Karpas-422 (cell line): ENCODE measurements at regions not wholly inside any gene's neighbourhood (a gene's known extent, or its start where the extent isn't known, plus 50 kb on each side); places are given as distances from the start of the nearest gene placed in this dataset.
A peak's percentile ranks its signal among the peaks of the same experiment; 100 is the strongest.
"Not testable (repeated sequence)": the region's sequence is repeated elsewhere in the genome, so short reads cannot be mapped to it uniquely, and the experiment has no call there.

Experiments
- DNase-seq: peaks from one replicate; pipeline ENCODE4 v3.0.0-alpha.2; 2015
- H2AFZ ChIP-seq: fragments of 200-600 bp; sonication (generic); 2 replicates; pipeline ENCODE4 v1.6.1; 2014; ENCODE audit warnings: antibody characterized with exemption, low read length, mixed read lengths
- H3K27ac ChIP-seq: fragments of 200-600 bp; sonication (generic); 2 replicates; pipeline ENCODE4 v1.5.1; 2014; ENCODE audit warnings: mild to moderate bottlenecking, low read length, moderate library complexity
- H3K27me3 ChIP-seq: fragments of 200-600 bp; sonication (generic); 2 replicates; pipeline ENCODE4 v1.6.1; 2014; ENCODE audit warnings: low read length, mixed read lengths
- H3K36me3 ChIP-seq: fragments of 200-600 bp; sonication (generic); 2 replicates; pipeline ENCODE4 v1.6.1; 2014; ENCODE audit warnings: low read length, mixed read lengths; ENCODE audit not compliant: insufficient read depth
- H3K4me1 ChIP-seq: fragments of 200-600 bp; sonication (generic); 2 replicates; pipeline ENCODE4 v1.6.1; 2014; ENCODE audit warnings: mild to moderate bottlenecking, low read length, mixed read lengths
- H3K4me2 ChIP-seq: fragments of 200-600 bp; sonication (generic); 2 replicates; pipeline ENCODE4 v1.6.1; 2014; ENCODE audit warnings: low read length, low read depth, mild to moderate bottlenecking; ENCODE audit not compliant: poor library complexity, severe bottlenecking
- H3K4me3 ChIP-seq: fragments of 200-600 bp; sonication (generic); 2 replicates; pipeline ENCODE4 v1.5.1; 2014; ENCODE audit warnings: mild to moderate bottlenecking, antibody characterized with exemption, low read length, mixed read lengths
- H3K79me2 ChIP-seq: fragments of 200-600 bp; sonication (generic); 2 replicates; pipeline ENCODE4 v1.6.1; 2014; ENCODE audit warnings: mild to moderate bottlenecking, low read length, mixed read lengths
- H3K9ac ChIP-seq: fragments of 200-600 bp; sonication (generic); 2 replicates; pipeline ENCODE4 v1.6.0; 2014; ENCODE audit warnings: low read length
- H3K9me2 ChIP-seq: fragments of 200-600 bp; sonication (generic), shearing (Covaris generic); replicated peaks from 2 replicates; pipeline ENCODE4 v1.6.0; 2014; ENCODE audit warnings: mild to moderate bottlenecking, low read length, moderate library complexity; ENCODE audit not compliant: insufficient read depth
- H3K9me3 ChIP-seq: fragments of 300-700, 200-600 bp; sonication (generic); 2 replicates; pipeline ENCODE4 v1.6.1; 2014; ENCODE audit warnings: low read length, mixed read lengths
- H4K20me1 ChIP-seq: fragments of 200-600 bp; sonication (generic); 2 replicates; pipeline ENCODE4 v1.6.1; 2014; ENCODE audit warnings: mild to moderate bottlenecking, antibody characterized with exemption, low read length, low read depth; ENCODE audit not compliant: insufficient read depth

DNA sequence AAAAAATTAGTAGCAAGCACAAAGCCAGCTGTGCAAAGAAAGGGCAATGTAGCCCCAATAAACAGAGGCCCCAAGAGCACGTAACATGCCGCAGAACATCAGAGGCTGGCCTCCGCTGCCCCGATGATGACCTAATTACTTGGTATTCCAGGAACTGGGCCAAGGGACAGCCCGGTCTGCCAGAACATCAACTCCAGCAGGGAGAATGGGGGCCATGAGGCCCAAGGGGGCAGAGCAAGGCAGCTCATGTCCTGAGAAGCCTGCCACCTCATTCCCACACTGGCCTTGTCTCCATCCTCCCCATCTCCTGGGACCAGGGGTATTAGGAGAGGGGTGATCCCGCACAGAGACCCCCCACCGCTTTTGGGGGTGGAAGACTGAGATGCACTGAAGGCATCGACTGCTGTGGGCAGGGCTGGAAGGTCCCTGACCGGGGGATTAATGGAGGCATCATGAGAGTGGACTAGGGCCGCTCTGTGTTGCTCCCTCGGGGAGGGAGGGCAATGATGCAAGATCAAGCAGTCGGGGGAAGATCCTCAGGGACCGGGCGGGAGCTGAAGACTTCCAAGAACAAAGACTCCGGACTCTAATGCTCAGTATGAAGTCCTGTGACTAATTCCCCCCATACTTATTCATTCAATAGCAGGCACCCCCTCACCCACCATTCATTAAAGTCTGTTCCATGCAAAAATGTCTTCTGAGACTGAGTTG is 192.3 kb downstream of the BCL2L11 start:
- not testable (repeated sequence) for H3K4me1 ChIP-seq, H3K9me2 ChIP-seq, H3K79me2 ChIP-seq, H3K9me3 ChIP-seq, H2AFZ ChIP-seq, H3K27me3 ChIP-seq, H4K20me1 ChIP-seq, H3K27ac ChIP-seq, H3K36me3 ChIP-seq, H3K9ac ChIP-seq, H3K4me2 ChIP-seq, H3K4me3 ChIP-seq
- peak; percentile 12 for DNase-seq

DNA sequence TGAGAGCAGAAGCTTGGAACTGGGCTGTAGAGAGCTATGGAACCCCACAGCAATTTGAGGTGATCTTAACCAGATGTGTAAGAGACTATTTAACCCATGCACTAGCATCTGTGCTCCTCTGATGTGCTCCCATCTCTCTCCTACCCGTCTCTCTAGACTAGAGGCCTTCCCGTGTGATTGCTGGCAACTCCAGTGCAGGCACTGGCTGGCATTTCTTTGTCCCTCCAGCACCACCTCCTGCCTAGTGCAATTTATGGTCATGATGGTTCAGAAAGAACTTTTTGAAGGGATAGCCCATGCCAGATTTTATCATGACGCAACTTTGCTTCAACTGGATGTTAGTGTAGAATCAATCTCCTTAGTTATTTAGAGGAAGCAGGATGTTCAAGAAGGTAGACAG is 193.0 kb downstream of the BCL2L11 start:
- H3K27me3 ChIP-seq, H4K20me1 ChIP-seq, H3K9me3 ChIP-seq, H3K9me2 ChIP-seq, H3K9ac ChIP-seq, H3K27ac ChIP-seq, H2AFZ ChIP-seq, H3K36me3 ChIP-seq, H3K79me2 ChIP-seq, H3K4me2 ChIP-seq, H3K4me3 ChIP-seq, H3K4me1 ChIP-seq: not testable (repeated sequence)
- DNase-seq = peak; percentile 26

DNA sequence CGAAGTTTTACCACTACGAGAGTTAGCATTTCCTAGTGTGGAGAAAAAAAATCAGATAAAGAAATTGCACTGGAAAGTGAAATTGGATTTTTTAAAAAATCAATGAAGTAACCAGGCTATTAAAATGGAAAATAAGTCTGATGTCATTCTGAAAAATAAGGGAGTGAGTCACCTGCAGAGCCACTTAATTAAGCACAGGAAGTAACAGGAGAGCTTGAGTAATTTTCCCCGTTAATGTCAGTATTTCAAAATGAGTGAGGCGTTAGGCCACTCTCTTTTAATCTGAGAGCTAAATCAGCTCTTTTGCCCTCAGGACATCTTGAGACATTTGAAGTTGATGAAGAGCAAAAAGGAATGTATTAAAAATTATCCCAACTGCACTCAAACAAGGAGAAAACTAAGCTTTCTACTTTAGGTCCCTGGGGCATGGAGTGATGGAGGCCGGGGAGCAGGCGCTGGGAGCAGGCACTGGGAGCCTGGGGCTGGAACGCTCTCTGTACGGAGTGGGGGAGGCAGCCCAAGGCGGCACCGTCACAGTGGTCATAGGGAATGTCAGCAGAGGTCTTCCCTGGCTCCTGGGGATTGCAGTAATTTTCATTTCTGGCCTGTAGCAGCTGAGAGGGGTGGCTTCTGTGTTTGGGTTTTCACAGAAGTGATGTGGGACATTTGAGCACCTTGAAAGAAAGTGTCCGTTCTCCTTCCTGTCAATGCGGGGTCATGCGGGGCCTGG is 194.6 kb downstream of the BCL2L11 start:
- not testable (repeated sequence) for H4K20me1 ChIP-seq, H3K9ac ChIP-seq, H3K27ac ChIP-seq, H2AFZ ChIP-seq, H3K9me3 ChIP-seq, H3K4me3 ChIP-seq, H3K27me3 ChIP-seq, DNase-seq, H3K9me2 ChIP-seq, H3K4me1 ChIP-seq, H3K36me3 ChIP-seq, H3K4me2 ChIP-seq, H3K79me2 ChIP-seq

DNA sequence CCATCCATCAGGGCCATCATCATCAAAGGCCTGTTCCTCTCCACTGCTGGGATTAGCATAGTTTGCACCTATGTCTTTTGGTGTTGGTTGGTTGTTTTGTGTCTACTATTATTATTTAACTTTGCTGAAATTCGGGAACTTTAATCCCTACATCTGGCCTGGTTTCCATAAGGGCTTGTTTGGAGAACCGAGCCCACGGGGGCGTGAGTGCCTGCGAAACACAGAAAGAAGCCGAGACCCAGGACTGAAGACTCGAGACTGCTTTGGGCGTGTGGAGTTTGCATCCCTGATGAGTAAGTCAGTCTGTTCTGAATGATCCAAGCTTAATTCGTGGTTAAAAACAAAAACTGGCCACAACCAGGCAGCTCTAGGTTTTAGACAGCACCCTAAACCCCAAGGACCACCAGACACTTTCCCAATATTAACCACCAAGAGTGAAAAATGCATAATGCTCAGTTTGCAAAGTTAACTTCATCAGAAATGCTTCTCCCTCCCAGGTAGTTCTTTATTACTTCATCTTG is 195.6 kb downstream of the BCL2L11 start:
- H4K20me1 ChIP-seq, H2AFZ ChIP-seq, H3K4me3 ChIP-seq, H3K9me3 ChIP-seq, H3K79me2 ChIP-seq, H3K27ac ChIP-seq, H3K9me2 ChIP-seq, H3K4me1 ChIP-seq, DNase-seq, H3K9ac ChIP-seq, H3K36me3 ChIP-seq, H3K4me2 ChIP-seq, H3K27me3 ChIP-seq: not testable (repeated sequence)

DNA sequence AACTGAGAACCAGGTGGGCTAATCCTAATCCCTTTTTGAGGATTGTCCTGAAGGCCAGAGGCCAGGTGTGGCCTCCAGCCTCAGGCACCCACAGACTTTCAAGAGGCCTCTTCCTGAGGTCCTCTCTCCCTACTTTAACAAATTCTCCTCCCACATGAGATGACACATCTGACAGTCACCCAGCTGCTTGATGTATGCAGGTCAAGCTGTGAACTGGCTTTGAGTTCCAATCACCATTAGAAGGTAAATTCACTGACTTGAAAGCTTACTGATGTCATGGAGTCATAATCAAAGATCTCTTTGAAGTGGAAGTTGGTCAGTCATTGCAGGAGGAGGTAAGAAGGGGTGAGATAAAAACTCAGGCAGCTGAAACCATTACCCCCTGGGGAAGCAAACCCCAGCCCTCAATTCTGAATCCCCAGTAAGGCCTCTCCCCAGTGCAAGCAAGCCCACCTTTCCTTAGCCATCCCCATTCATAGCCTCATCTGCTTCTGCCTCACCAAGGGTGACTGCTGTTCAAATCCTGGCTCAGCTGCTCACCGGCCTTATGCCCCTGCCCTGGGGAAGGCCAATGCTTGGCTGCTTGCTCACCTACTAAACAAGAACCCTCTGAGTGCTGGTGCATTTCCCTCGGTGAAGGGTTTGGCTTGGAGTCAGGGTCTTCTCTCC is 196.3 kb downstream of the BCL2L11 start:
- not testable (repeated sequence) for H3K9ac ChIP-seq, H3K9me2 ChIP-seq, H3K79me2 ChIP-seq, H3K4me2 ChIP-seq, H4K20me1 ChIP-seq, H2AFZ ChIP-seq, H3K27ac ChIP-seq, H3K4me3 ChIP-seq, H3K36me3 ChIP-seq, H3K4me1 ChIP-seq, H3K27me3 ChIP-seq, H3K9me3 ChIP-seq
- DNase-seq = peak; percentile 21

DNA sequence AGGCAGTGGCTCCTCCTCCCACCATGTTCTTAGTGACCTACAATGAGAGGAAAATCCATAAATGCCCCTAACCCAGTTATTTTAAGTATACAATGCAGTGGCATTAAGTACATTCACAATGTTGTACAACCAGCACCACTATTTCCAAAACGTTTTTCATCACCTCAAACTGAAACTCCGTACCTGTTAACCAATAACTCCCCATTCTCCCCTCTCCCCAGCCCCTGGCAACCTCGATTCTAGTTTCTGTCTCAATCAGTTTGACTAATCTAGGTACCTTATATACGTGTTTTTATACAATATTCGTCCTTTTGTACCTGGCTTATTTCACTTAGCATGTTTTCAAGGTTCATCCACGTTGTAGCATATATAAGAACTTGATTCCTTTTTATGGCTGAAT is 198.8 kb downstream of the BCL2L11 start:
- H3K27me3 ChIP-seq, H2AFZ ChIP-seq, H3K9me2 ChIP-seq, H3K36me3 ChIP-seq, H3K27ac ChIP-seq, H3K4me3 ChIP-seq, H3K4me1 ChIP-seq, H3K9me3 ChIP-seq, H3K9ac ChIP-seq, H3K4me2 ChIP-seq, H4K20me1 ChIP-seq, H3K79me2 ChIP-seq, DNase-seq: not testable (repeated sequence)

DNA sequence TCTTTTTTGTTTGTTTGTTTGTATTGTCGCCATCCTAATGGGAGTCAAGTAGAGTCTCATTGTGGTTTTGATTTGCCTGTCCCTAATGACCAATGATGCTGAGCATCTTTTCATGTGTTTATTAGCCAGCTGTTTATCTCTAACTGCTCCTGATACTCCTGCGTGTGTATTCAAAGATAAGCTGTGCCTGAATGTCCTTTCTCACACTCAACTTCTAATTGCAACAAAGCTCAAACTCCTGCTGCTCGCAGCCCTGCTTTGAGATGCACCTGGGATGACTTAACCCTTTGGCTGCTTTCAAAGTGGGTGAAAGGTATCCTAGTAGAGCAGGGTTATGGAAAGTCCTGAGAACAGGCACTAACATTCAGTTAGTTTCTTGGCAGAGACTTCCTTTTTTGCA is 199.6 kb downstream of the BCL2L11 start:
- H3K9me3 ChIP-seq, H3K9me2 ChIP-seq, H3K27me3 ChIP-seq, H3K9ac ChIP-seq, H3K79me2 ChIP-seq, DNase-seq, H4K20me1 ChIP-seq, H3K36me3 ChIP-seq, H3K4me1 ChIP-seq, H3K4me2 ChIP-seq, H3K27ac ChIP-seq, H3K4me3 ChIP-seq, H2AFZ ChIP-seq: not testable (repeated sequence)

DNA sequence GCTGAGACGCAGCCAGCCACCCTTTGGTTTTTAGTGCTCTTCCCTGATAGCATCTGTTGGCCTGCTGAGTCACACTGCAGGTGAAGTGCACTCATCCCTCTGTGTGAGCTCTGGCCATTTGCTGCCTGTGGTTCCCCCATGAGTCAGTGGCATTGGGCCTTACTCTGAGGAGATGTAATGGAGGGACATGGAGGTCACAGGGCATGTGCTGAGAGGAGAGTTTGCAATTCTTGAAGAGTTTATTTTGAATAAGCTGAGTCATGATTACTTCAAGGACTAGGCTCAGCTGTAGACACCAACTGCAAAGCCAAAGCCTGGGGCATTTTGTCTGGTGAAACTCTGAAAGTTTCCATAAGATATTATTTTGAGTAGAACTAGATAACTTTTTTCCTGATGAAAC is 200.3 kb downstream of the BCL2L11 start:
- H2AFZ ChIP-seq, H3K9me3 ChIP-seq, H3K9ac ChIP-seq, H3K9me2 ChIP-seq, H3K4me2 ChIP-seq, H3K4me1 ChIP-seq, H3K27ac ChIP-seq, H4K20me1 ChIP-seq, H3K4me3 ChIP-seq, H3K36me3 ChIP-seq, H3K79me2 ChIP-seq, H3K27me3 ChIP-seq: not testable (repeated sequence)
- DNase-seq = peak; percentile 16
